Activated CD8-positive, alpha-beta memory T cell treated with anti-CD3 and anti-CD28 coated beads for 36 hours (primary cell): ENCODE measurements at regions not wholly inside any gene's neighbourhood (a gene's known extent, or its start where the extent isn't known, plus 50 kb on each side); places are given as distances from the start of the nearest gene placed in this dataset.

Source experiments
- CTCF ChIA-PET: fragments of 350-600 bp; sonication (Branson Sonifier 250); formaldehyde crosslinking; loops from one replicate; lab custom pipeline; 2021; ENCODE audit warnings: antibody characterized with exemption; lab: Charles Lee
- POLR2A ChIA-PET: fragments of 350-600 bp; sonication (Branson Sonifier 250); formaldehyde crosslinking; loops from one replicate; lab custom pipeline; 2021; ENCODE audit warnings: antibody characterized with exemption; lab: Charles Lee

- CTCF ChIA-PET = interaction anchor here (0.6 to 1.6 kb wide), 3 partner anchors 79 to 1056 kb away, joined by 3 to 7 read pairs (median 4); a partner anchor contains a TSS
- POLR2A ChIA-PET = interaction anchor here (1.4 to 9.0 kb wide), 8 partner anchors 13 to 679 kb away, joined by 6 to 85 read pairs (median 26); a partner anchor contains a TSS
Observed at GRCh38 chr6:27811451-27811772, 100.8 kb downstream of the OR2B2 start.

GRCh38 chr6:27810768-27811450 lies 101.3 kb downstream of the OR2B2 start:
- ChIA-PET POLR2A (interaction anchor here (0.6 to 9.0 kb wide), 12 partner anchors 13 to 1576 kb away, joined by 3 to 85 read pairs (median 13); a partner anchor contains a TSS), CTCF (interaction anchor here (0.6 to 1.6 kb wide), 4 partner anchors 13 to 1057 kb away, joined by 3 to 7 read pairs (median 4); a partner anchor contains a TSS)

DNA sequence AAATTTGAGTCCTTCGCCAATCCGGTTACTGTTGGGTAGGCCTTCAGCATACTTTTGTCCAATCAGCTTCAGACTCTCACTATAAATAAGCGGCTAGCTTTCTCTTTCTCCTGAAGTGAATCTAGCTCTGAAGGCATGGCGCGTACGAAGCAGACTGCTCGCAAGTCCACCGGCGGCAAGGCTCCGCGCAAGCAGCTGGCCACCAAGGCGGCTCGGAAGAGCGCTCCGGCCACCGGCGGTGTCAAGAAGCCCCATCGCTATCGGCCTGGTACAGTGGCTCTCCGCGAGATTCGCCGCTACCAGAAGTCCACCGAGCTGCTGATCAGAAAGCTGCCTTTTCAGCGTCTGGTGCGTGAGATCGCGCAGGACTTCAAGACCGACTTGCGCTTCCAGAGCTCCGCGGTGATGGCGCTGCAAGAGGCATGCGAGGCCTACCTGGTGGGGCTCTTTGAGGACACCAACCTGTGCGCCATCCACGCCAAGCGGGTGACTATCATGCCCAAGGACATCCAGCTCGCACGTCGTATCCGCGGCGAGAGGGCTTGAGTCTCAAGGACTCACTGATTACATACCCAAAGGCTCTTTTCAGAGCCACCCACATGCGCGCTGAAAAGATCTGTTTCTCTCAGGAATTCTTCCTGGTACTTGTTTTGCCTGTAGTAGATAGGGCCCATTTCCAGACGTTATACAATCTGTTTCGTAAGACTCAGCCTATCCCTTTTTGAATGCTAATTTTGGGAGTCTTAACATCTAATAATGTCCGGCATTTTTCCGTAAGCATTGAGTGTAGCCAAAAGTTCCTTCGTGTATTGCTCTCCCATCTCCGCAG lies 102.0 kb downstream of the OR2B2 start:
- POLR2A ChIA-PET = interaction anchor here (0.6 to 9.0 kb wide), 18 partner anchors 11 to 1652 kb away, joined by 3 to 85 read pairs (median 7); a partner anchor contains a TSS
- CTCF ChIA-PET = interaction anchor here (0.5 to 2.0 kb wide), 8 partner anchors 9 to 1650 kb away, joined by 3 to 12 read pairs (median 4); a partner anchor contains a TSS

DNA sequence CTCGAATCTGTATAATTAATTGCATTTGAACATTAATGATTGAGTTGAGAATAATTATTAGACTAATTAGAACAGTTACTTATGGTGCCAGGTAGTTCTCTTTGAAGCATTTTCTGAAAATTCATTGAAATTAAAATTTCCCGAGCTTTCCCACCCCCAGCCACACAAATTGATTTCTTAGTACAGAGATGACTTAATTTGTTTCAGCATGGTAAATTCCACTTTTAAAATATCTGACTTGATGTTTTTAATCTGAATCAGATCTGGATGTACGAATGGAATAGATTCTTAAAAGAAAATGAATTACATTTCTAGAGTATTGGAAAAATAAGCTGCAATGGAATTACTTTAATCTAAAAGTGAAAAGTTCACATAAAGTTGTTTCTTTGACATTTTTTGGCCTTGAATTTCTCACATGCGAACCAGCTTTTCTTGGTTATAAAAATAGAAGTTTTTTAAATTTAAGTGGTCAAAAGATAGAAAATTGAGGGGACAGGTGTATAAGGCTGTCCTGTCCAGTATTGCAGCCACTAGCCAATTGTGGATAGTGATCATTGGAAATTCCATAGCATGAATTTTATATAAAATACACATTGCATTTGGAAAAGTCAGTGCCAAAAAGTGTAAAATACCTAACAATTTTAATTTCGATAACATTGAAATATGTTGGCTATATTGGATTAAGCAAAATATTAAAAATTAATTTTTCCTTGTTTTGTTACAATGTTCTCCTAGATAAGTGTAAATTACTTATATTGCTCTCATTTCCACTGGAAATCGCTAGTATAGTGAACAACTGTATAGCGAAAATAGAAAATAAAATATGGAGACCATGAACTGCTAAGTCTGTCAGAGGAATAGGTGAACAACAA lies 102.9 kb downstream of the OR2B2 start:
- ChIA-PET CTCF (interaction anchor here (0.6 to 2.0 kb wide), 7 partner anchors 10 to 682 kb away, joined by 3 to 12 read pairs (median 3); a partner anchor contains a TSS), POLR2A (interaction anchor here (0.7 to 9.0 kb wide), 20 partner anchors 13 to 1651 kb away, joined by 3 to 85 read pairs (median 11); a partner anchor contains a TSS)

DNA sequence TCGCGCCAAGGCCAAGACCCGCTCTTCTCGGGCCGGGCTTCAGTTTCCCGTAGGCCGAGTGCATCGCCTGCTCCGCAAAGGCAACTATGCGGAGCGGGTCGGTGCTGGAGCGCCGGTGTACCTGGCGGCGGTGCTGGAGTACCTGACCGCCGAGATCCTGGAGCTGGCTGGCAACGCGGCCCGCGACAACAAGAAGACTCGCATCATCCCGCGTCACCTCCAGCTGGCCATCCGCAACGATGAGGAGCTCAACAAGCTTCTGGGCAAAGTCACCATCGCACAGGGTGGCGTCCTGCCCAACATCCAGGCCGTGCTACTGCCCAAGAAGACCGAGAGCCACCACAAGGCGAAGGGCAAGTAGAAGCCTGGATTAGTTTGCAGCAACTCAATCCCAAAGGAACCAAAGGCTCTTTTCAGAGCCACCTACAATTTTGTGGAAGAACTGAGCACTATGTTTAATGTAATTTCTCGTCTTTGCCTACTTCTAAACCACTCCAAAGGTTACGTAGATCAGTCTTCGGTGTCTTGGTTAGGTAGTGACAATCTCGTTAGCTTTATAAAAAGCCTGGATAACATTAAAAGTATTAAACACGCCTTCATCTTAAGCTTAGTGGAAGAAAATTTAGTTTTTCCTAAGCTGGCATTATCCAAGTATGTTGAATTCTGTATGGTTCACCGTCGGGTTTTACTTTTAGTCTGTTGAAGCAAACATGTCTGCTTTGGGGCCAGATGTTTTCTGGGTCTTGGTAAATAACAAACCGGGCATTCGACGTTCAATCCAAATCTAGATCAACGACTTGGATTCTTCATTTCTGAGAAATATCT lies 103.7 kb downstream of the OR2B2 start:
- POLR2A ChIA-PET = interaction anchor here (0.6 to 9.0 kb wide), 14 partner anchors 16 to 1652 kb away, joined by 4 to 85 read pairs (median 16); a partner anchor contains a TSS
- CTCF ChIA-PET = interaction anchor here (0.6 to 2.0 kb wide), 4 partner anchors 13 to 645 kb away, joined by 3 to 13 read pairs (median 8); a partner anchor contains a TSS

- CTCF ChIA-PET = interaction anchor here (0.7 to 1.7 kb wide), 5 partner anchors 12 to 647 kb away, joined by 3 to 13 read pairs (median 4); no protein-coding TSS in a partner anchor
- POLR2A ChIA-PET = interaction anchor here (0.5 to 9.0 kb wide), 17 partner anchors 17 to 1703 kb away, joined by 3 to 85 read pairs (median 12); a partner anchor contains a TSS
Observed at GRCh38 chr6:27807441-27808241, 104.6 kb downstream of the OR2B2 start.

GRCh38 chr6:27806981-27807440 lies 105.2 kb downstream of the OR2B2 start:
- ChIA-PET CTCF (interaction anchor here (0.7 to 1.7 kb wide), 5 partner anchors 12 to 646 kb away, joined by 3 to 13 read pairs (median 4); no protein-coding TSS in a partner anchor), POLR2A (interaction anchor here (0.6 to 9.0 kb wide), 13 partner anchors 18 to 1702 kb away, joined by 3 to 85 read pairs (median 13); a partner anchor contains a TSS)

GRCh38 chr6:27805347-27805746 lies 106.8 kb downstream of the OR2B2 start:
- ChIA-PET POLR2A (no interaction called here), CTCF (no interaction called here)

GRCh38 chr6:27804851-27805250 lies 107.3 kb downstream of the OR2B2 start:
- ChIA-PET CTCF (no interaction called here), POLR2A (no interaction called here)

DNA sequence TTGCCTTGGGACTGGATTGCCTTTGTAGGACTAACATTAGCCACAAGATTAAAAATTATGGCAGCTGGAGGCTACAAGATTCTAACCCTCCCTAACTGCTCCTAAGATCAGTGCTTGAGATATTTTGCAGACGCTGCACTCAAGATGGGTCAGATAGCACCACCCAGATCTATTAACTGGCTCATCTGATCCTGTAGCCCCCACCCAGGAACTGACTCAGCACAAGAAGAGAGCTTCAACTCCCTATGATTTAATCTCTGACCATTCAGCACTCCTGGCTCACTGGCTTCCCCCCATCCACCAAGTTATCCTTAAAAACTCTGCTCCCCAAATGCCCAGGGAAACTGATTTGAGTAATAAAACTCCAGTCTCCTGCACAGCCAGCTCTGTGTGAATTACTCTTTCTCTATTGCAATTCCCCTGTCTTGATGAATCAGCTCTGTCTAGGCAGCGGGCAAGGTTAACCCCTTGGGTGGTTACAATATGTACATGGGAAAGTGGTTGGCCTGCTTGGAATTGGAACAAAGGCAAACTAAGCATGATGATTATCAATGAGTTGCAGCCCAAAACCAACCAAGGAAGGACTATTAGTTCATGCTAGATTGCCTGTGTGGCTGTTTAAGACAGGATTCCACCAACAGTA lies 111.3 kb downstream of the OR2B2 start:
- ChIA-PET CTCF (interaction anchor here (1.0 kb wide), 1 partner anchor 19 kb away, joined by 3 read pairs; no protein-coding TSS in a partner anchor), POLR2A (no interaction called here)

DNA sequence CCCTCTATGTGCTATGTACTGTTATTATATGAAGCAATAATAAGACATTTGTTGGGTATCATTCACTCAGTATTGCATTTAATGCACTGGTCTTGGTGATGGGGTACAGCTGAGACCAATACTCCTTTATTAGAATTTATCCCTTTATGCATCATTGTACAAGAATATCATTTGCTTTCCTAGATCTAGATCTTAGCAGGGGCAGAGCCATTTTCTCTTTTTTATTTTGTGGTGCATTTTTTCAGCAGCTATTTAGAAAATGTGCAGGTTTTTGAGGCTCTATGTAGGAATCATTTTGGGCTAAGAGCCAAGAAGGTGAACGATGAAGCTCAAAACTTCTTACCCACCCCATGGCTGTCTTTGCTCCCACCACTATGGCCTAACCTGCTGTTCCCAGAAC lies 114.2 kb downstream of the OR2B2 start:
- ChIA-PET CTCF (no interaction called here), POLR2A (no interaction called here)

- POLR2A ChIA-PET = interaction anchor here (0.6 to 1.3 kb wide), 4 partner anchors 25 to 98 kb away, joined by 3 to 5 read pairs (median 4); a partner anchor contains a TSS
- CTCF ChIA-PET = interaction anchor here (0.6 to 3.0 kb wide), 6 partner anchors 11 to 664 kb away, joined by 3 to 16 read pairs (median 4); a partner anchor contains a TSS
Observed at GRCh38 chr6:27796736-27797481, 115.3 kb downstream of the OR2B2 start.

DNA sequence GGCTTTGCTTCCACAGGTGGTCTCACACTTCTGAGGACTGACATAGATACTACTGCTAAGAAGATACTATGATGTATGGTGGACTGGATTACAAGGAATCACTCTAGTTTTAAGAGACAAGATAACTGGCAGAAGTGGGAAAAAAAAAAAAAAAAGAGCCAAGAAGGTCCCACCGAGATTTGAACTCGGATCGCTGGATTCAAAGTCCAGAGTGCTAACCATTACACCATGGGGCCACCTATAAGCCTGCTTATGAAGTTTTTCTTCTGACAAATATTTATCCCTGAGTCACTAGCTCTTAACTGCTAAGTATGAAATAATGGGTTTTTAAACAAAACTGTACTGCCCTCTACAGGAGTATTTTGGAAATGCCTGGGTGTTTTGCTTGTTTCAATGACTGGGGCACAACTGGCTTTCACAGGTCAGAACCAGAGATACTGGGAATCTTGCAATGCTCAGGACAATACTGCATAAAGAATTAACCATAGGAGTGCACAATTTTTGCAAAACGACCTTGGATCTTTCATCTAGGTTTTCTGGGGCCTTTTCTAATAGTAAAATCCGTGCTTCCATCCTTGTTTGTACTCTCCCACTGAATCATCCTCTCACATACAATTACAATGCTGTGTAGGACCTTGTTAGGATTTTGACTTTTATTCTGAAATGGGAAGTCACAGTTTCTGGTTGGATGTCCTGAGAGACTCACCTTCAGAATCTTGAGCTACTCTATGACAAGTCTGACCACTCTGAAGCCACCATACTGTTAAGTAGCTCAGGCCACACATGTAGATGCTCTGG lies 116.3 kb downstream of the OR2B2 start:
- POLR2A ChIA-PET = interaction anchor here (0.6 to 1.3 kb wide), 3 partner anchors 42 to 619 kb away, joined by 3 to 12 read pairs (median 4); a partner anchor contains a TSS
- CTCF ChIA-PET = interaction anchor here (0.6 to 3.6 kb wide), 10 partner anchors 12 to 1562 kb away, joined by 3 to 16 read pairs (median 4); a partner anchor contains a TSS
